ENCODE measurements at regions not wholly inside any gene's neighbourhood (a gene's known extent, or its start where the extent isn't known, plus 50 kb on each side); places are given as distances from the start of the nearest gene placed in this dataset.

DNA sequence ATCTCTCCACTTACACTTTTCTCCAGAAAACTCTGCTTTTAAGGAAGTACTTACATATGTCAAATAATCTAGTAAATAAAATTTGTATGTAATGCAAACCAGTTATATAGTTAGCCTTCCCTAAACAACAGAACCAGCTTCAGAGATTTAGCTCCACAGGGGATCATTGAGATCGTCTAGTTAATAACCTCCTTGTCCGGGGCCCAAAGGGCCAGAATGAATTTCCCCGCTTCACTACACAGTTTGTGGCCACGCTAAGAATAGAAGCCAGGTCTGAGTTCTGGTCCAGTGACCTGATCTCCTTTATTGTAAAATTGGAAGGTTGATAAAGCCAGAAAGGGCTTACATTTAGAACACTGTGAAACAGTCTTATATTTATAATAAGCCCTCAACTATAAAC, 245.2 kb downstream of the TPBG start:
- no peak for TF ChIP-seq CTCF (IDR thresholded peaks at IDR 0.05; ENCODE audit: insufficient read depth, low read depth, low read length)
- no peak for TF ChIP-seq EZH2 (IDR thresholded peaks at IDR 0.05; ENCODE audit: insufficient read depth, low read length)
- Histone ChIP-seq H2AFZ (ENCODE audit: low read depth, low read length) (no peak overlapping the region), H3K27me3 (ENCODE audit: insufficient read depth, low read length) (no peaks in the 10 kb centered on the region), H3K79me2 (ENCODE audit: insufficient read depth, low read length) (no peaks in the 10 kb centered on the region), H3K9ac (ENCODE audit: low read length) (no peak overlapping the region), H3K36me3 (ENCODE audit: insufficient read depth, low read length) (no peaks in the 10 kb centered on the region), H3K4me2 (ENCODE audit: low read length) (no peak overlapping the region), H3K4me3 (ENCODE audit: insufficient read depth, low read depth, low read length) (no peak overlapping the region), H3K4me1 (ENCODE audit: insufficient read depth, low read length) (no peaks in the 10 kb centered on the region), H3K27ac (ENCODE audit: low read depth, low read length) (no peak overlapping the region), H3K9me3 (ENCODE audit: insufficient read depth, low read depth, low read length) (no peaks in the 10 kb centered on the region), H4K20me1 (ENCODE audit: insufficient read depth, low read length) (no peaks in the 10 kb centered on the region)
- H3K4me1 Mint-ChIP-seq (ENCODE audit: low read depth, unreplicated experiment), result peaks cover 16% of the 10 kb centered on the region
- H3K9me3 Mint-ChIP-seq (ENCODE audit: unreplicated experiment), result peaks cover 3% of the 10 kb centered on the region
- DNase-seq (ENCODE audit: low read depth) (no peak), FAIRE-seq (no peak)
- H3K4me3 Mint-ChIP-seq (ENCODE audit: unreplicated experiment), result no peak overlapping the region
- no peaks in the 10 kb centered on the region for H3K36me3 Mint-ChIP-seq (ENCODE audit: low read depth, unreplicated experiment)
- H3K27me3 Mint-ChIP-seq (ENCODE audit: low read depth, unreplicated experiment), result no peaks in the 10 kb centered on the region
- H3K27ac Mint-ChIP-seq (ENCODE audit: unreplicated experiment), result no peak overlapping the region

GRCh38 chr6:82611751-82612150, 248.1 kb downstream of the TPBG start:
- no peak for FAIRE-seq

More at GRCh38 chr6:82611751-82612150, 248.1 kb downstream of the TPBG start:
- TF ChIP-seq CTCF (IDR thresholded peaks at IDR 0.05; ENCODE audit: insufficient read depth, low read depth, low read length), result no peak
- no peak for TF ChIP-seq EZH2 (IDR thresholded peaks at IDR 0.05; ENCODE audit: insufficient read depth, low read length)
- no peaks in the 10 kb centered on the region for H3K36me3 Mint-ChIP-seq (ENCODE audit: low read depth, unreplicated experiment)
- H3K27ac Mint-ChIP-seq (ENCODE audit: unreplicated experiment), result no peak overlapping the region
- H3K4me3 ChIP-seq (ENCODE audit: insufficient read depth, low read depth, low read length), result no peak overlapping the region
- no peaks in the 10 kb centered on the region for H3K27me3 Mint-ChIP-seq (ENCODE audit: low read depth, unreplicated experiment)
- H3K4me3 Mint-ChIP-seq (ENCODE audit: unreplicated experiment), result no peak overlapping the region
- H3K4me1 Mint-ChIP-seq (ENCODE audit: low read depth, unreplicated experiment), result peaks cover 20% of the 10 kb centered on the region
- no peaks in the 10 kb centered on the region for H4K20me1 ChIP-seq (ENCODE audit: insufficient read depth, low read length)
- H3K9me3 ChIP-seq (ENCODE audit: insufficient read depth, low read depth, low read length), result no peaks in the 10 kb centered on the region
- H3K4me1 ChIP-seq (ENCODE audit: insufficient read depth, low read length), result no peaks in the 10 kb centered on the region
- H3K9ac ChIP-seq (ENCODE audit: low read length), result no peak overlapping the region
- no peak overlapping the region for H3K4me2 ChIP-seq (ENCODE audit: low read length)
- no peaks in the 10 kb centered on the region for H3K36me3 ChIP-seq (ENCODE audit: insufficient read depth, low read length)
- no peak overlapping the region for H3K27ac ChIP-seq (ENCODE audit: low read depth, low read length)
- H3K79me2 ChIP-seq (ENCODE audit: insufficient read depth, low read length), result no peaks in the 10 kb centered on the region
- H2AFZ ChIP-seq (ENCODE audit: low read depth, low read length), result no peak overlapping the region
- H3K27me3 ChIP-seq (ENCODE audit: insufficient read depth, low read length), result no peaks in the 10 kb centered on the region
- no peak for DNase-seq (ENCODE audit: low read depth)
- no peaks in the 10 kb centered on the region for H3K9me3 Mint-ChIP-seq (ENCODE audit: unreplicated experiment)
